HepG2 (cell line): ENCODE measurements at regions not wholly inside any gene's neighbourhood (a gene's known extent, or its start where the extent isn't known, plus 50 kb on each side); places are given as distances from the start of the nearest gene placed in this dataset.

Source experiments
- ATAC-seq: fragments of 200-7000 bp; cut with Tn5 transposase; 3 replicates; pipeline ENCODE4 v1.9.1; 2020; ENCODE audit warnings: mild to moderate bottlenecking, moderate library complexity
- BruUV-seq: library from RNA; stranded (reverse); fragments of 400-500 nt; replicated peaks from 2 replicates; lab custom pipeline; 2021; lab: Mats Ljungman, UMichigan
- CTCF ChIA-PET: fragments of 300-600 bp; formaldehyde crosslinking; extraction: SDS; loops from one replicate; lab custom pipeline; 2021; ENCODE audit warnings: low total read pairs, inconsistent platforms, low intra/inter-chr PET ratio; lab: Yijun Ruan, JAX
- POLR2A ChIA-PET: fragments of 350-600 bp; sonication (Branson Sonifier 250); formaldehyde crosslinking; loops from one replicate; lab custom pipeline; 2020; ENCODE audit warnings: antibody characterized with exemption, inconsistent platforms; lab: Yijun Ruan, JAX
- DNase-seq: peaks from one replicate; pipeline ENCODE4 v3.0.0-alpha.2; 2015; ENCODE audit warnings: low spot score
- FAIRE-seq: peaks from 3 replicates; lab custom pipeline; 2011; peaks lifted over from hg19 to GRCh38; lab: Jason Lieb, UNC
- H2AFZ ChIP-seq: one replicate; pipeline ENCODE4 v1.6.1; 2011; ENCODE audit warnings: low read length, inconsistent platforms
- H3K27ac ChIP-seq: fragments of 300-600 bp; 3 replicates; pipeline ENCODE4 v1.8.0; 2011; ENCODE audit warnings: mixed run types, mild to moderate bottlenecking, mixed read lengths, low read length, inconsistent platforms; ENCODE audit not compliant: insufficient read depth; ENCODE audit errors: extremely low read length
- H3K27me3 ChIP-seq, 2 experiments: fragments of 200-600 bp in 1 of 2; 2 replicates in 1 of 2; 3 replicates in 1 of 2; pipeline versions ENCODE4 v1.6.0 to v1.8.0; 2011; ENCODE audit warnings: low read length in 2 of 2, mild to moderate bottlenecking in 2 of 2, moderate library complexity in 2 of 2, inconsistent platforms in 1 of 2; ENCODE audit not compliant: insufficient read depth in 2 of 2, control insufficient read depth in 1 of 2
- H3K36me3 ChIP-seq, 2 experiments: fragments of 200-600 bp in 1 of 2; replicated peaks in 1 of 2; 2 replicates in 1 of 2; 3 replicates in 1 of 2; pipeline versions ENCODE4 v1.5.1 to v1.8.0; 2011; ENCODE audit warnings: low read length in 2 of 2, inconsistent platforms in 1 of 2; ENCODE audit not compliant: insufficient read depth in 2 of 2, control insufficient read depth in 1 of 2
- H3K4me1 ChIP-seq: 2 replicates; pipeline ENCODE4 v1.5.1; 2012; ENCODE audit warnings: low read length, inconsistent platforms; ENCODE audit not compliant: insufficient read depth
- H3K4me2 ChIP-seq: 2 replicates; pipeline ENCODE4 v1.6.0; 2011; ENCODE audit warnings: low read depth, low read length, inconsistent platforms
- H3K4me3 ChIP-seq, 3 experiments: fragments of 200-600 bp in 1 of 3; sonication (generic), shearing (Covaris generic) in 1 of 3; replicated peaks in 1 of 3; 2 replicates each; pipeline ENCODE4 v1.5.1; 2011 to 2016; ENCODE audit warnings: low read length in 3 of 3, inconsistent platforms in 2 of 3, low read depth in 2 of 3, mild to moderate bottlenecking in 2 of 3, control low read depth in 1 of 3, mixed read lengths in 1 of 3; ENCODE audit not compliant: insufficient read depth in 1 of 3
- H3K79me2 ChIP-seq: one replicate; pipeline ENCODE4 v1.6.1; 2011; ENCODE audit warnings: low read length, inconsistent platforms; ENCODE audit not compliant: insufficient read depth
- H3K9ac ChIP-seq: 2 replicates; pipeline ENCODE4 v1.6.0; 2011; ENCODE audit warnings: mild to moderate bottlenecking, low read depth, low read length, inconsistent platforms; ENCODE audit not compliant: insufficient read depth
- H3K9me3 ChIP-seq: 2 replicates; pipeline ENCODE4 v1.5.1; 2012; ENCODE audit warnings: mild to moderate bottlenecking, low read length
- H4K20me1 ChIP-seq: 2 replicates; pipeline ENCODE4 v1.6.0; 2011; ENCODE audit warnings: inconsistent platforms, mild to moderate bottlenecking, low read length, moderate library complexity; ENCODE audit not compliant: insufficient read depth
- AKNA ChIP-seq: sonication (generic); formaldehyde crosslinking; IDR thresholded peaks from 2 replicates; pipeline ENCODE4 v1.4.0; 2020; ENCODE audit warnings: missing genetic modification reagents, borderline replicate concordance
- BHLHE40 ChIP-seq: IDR thresholded peaks from 2 replicates; pipeline ENCODE4 v1.6.1; 2011; ENCODE audit warnings: low read length, improper control_type of control experiment
- HNRNPUL1 ChIP-seq: fragments of 200-400 bp; formaldehyde crosslinking; IDR thresholded peaks from 2 replicates; pipeline ENCODE4 v1.6.1; 2017; ENCODE audit warnings: low read depth, mild to moderate bottlenecking, low read length, moderate library complexity
- JUN ChIP-seq: sonication (generic); formaldehyde crosslinking; IDR thresholded peaks from 2 replicates; pipeline ENCODE4 v1.4.0; 2020; ENCODE audit warnings: mild to moderate bottlenecking, missing genetic modification reagents
- KDM5A ChIP-seq: fragments of 200-600 bp; sonication (generic); IDR thresholded peaks from 2 replicates; pipeline ENCODE4 v1.7.0; 2018; ENCODE audit warnings: antibody characterized with exemption, mild to moderate bottlenecking, low read length, borderline replicate concordance
- MEIS1 ChIP-seq: sonication (generic); formaldehyde crosslinking; IDR thresholded peaks from 2 replicates; pipeline ENCODE4 v1.9.0; 2021; ENCODE audit warnings: mild to moderate bottlenecking, missing genetic modification reagents, moderate library complexity, borderline replicate concordance
- TEAD2 ChIP-seq: sonication (generic); formaldehyde crosslinking; IDR thresholded peaks from 2 replicates; pipeline ENCODE4 v1.9.0; 2021; ENCODE audit warnings: missing genetic modification reagents
- ZMYM2 ChIP-seq: sonication (generic); formaldehyde crosslinking; IDR thresholded peaks from 2 replicates; pipeline ENCODE4 v1.8.0; 2022; ENCODE audit warnings: mild to moderate bottlenecking, missing genetic modification reagents
- WGBS: methylation state at CpG from one replicate; pipeline ENCODE4 v1.1.6; 2017; ENCODE audit warnings: low lambda C conversion rate; 5-methylcytosine and 5-hydroxymethylcytosine counted together
- in situ Hi-C: cut with HindIII; loops from 2 replicates; pipeline ENCODE4 v1.10.0; 2017; ENCODE audit warnings: low pct_unique_long_range_greater_than_20kb; ENCODE audit not compliant: extremely low pct_ligation_motif_present
- intact Hi-C: fragments of 100-400 bp; cut with micrococcal nuclease; formaldehyde crosslinking; loops from one replicate; pipeline ENCODE4 v1.10.0; 2022; ENCODE audit not compliant: unreplicated experiment
- TF ChIP-seq, protein P1 (sequence below): sonication (generic); formaldehyde crosslinking; IDR thresholded peaks from 2 replicates; pipeline ENCODE4 v1.4.0; 2020; ENCODE audit warnings: missing genetic modification reagents

DNA sequence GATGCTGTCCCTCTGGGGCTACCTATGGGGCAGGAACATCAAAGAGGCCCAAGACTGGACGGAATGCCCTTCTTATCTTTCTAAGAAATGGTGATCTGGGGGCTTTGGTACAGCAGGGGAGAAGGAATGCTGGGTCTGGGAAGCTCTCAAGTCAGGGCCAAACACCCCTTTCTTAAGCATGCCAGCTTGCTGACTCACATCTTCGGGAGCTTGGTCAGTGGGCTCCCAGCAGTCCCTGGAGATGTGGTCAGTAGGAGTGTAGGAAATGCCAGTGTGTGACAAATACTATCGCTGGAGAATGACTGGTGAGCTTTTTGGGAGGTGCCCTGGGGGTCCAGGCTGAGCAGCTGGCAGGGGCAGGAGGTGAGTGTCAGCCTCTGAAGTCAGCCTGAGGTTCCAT is 105.0 kb upstream of the CDC42EP3 start:
- H3K4me2 ChIP-seq, result no peak overlapping the region
- H3K27ac ChIP-seq, result no peak overlapping the region
- no peak overlapping the region for H3K4me3 ChIP-seq
- ChIA-PET POLR2A (no interaction called here), CTCF (no interaction called here)
- no peaks in the 10 kb centered on the region for H3K36me3 ChIP-seq
- no peaks in the 10 kb centered on the region for H4K20me1 ChIP-seq
- 0% methylated on average over 3 of the region's 3 CpGs for WGBS
- no TSS peak for BruUV-seq
- no peaks in the 10 kb centered on the region for H3K79me2 ChIP-seq
- TF ChIP-seq BHLHE40, result no peak
- no peak for TF ChIP-seq TEAD2 (CRISPR knock-in tag)
- no peak for TF ChIP-seq ZMYM2 (CRISPR knock-in tag)
- no peak for TF ChIP-seq AKNA (CRISPR knock-in tag)
- TF ChIP-seq MEIS1 (CRISPR knock-in tag), result no peak
- TF ChIP-seq JUN (CRISPR knock-in tag), result no peak
- TF ChIP-seq, protein P1, sequence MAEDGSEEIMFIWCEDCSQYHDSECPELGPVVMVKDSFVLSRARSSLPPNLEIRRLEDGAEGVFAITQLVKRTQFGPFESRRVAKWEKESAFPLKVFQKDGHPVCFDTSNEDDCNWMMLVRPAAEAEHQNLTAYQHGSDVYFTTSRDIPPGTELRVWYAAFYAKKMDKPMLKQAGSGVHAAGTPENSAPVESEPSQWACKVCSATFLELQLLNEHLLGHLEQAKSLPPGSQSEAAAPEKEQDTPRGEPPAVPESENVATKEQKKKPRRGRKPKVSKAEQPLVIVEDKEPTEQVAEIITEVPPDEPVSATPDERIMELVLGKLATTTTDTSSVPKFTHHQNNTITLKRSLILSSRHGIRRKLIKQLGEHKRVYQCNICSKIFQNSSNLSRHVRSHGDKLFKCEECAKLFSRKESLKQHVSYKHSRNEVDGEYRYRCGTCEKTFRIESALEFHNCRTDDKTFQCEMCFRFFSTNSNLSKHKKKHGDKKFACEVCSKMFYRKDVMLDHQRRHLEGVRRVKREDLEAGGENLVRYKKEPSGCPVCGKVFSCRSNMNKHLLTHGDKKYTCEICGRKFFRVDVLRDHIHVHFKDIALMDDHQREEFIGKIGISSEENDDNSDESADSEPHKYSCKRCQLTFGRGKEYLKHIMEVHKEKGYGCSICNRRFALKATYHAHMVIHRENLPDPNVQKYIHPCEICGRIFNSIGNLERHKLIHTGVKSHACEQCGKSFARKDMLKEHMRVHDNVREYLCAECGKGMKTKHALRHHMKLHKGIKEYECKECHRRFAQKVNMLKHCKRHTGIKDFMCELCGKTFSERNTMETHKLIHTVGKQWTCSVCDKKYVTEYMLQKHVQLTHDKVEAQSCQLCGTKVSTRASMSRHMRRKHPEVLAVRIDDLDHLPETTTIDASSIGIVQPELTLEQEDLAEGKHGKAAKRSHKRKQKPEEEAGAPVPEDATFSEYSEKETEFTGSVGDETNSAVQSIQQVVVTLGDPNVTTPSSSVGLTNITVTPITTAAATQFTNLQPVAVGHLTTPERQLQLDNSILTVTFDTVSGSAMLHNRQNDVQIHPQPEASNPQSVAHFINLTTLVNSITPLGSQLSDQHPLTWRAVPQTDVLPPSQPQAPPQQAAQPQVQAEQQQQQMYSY (CRISPR knock-in tag), result no peak
- no peak for TF ChIP-seq HNRNPUL1
- no peak for TF ChIP-seq KDM5A
- DNase-seq, result no peak
- no peaks in the 10 kb centered on the region for H3K9me3 ChIP-seq
- no peak overlapping the region for H3K9ac ChIP-seq
- in situ Hi-C loops (no loop called here), intact Hi-C loops (no loop called here)
- no peak for FAIRE-seq
- no peak overlapping the region for H2AFZ ChIP-seq
- H3K27me3 ChIP-seq, result peaks cover 0 to 28% of the 10 kb centered on the region in 2 experiments; a peak in 3 of 5 replicates
- ATAC-seq, result no peak
- no peaks in the 10 kb centered on the region for H3K4me1 ChIP-seq
